GM18858 (cell line): ENCODE measurements at regions not wholly inside any gene's neighbourhood (a gene's known extent, or its start where the extent isn't known, plus 50 kb on each side); places are given as distances from the start of the nearest gene placed in this dataset.
"Not testable (repeated sequence)": the region's sequence is repeated elsewhere in the genome, so short reads cannot be mapped to it uniquely, and the experiment has no call there.

ENCODE experiments used
- ATAC-seq: cut with Tn5 transposase; IDR thresholded peaks from one replicate; pipeline ENCODE4 v1.9.1; 2021; ENCODE audit not compliant: unreplicated experiment

GRCh38 chr17:77793146-77793970 is 165.1 kb upstream of the TNRC6C start:
- no peak for ATAC-seq

GRCh38 chr17:77793971-77794235 is 164.6 kb upstream of the TNRC6C start:
- no peak for ATAC-seq

- no peak for ATAC-seq
These were observed 163.7 kb upstream of the TNRC6C start for GRCh38 chr17:77794846-77795245.

GRCh38 chr17:77795685-77796084 is 162.8 kb upstream of the TNRC6C start:
- no peak for ATAC-seq

GRCh38 chr17:77796176-77796860 is 162.2 kb upstream of the TNRC6C start:
- no peak for ATAC-seq

GRCh38 chr17:77798031-77798430 is 160.5 kb upstream of the TNRC6C start:
- ATAC-seq, result no peak

- no peak for ATAC-seq
These were observed 160.0 kb upstream of the TNRC6C start for GRCh38 chr17:77798481-77798880.

GRCh38 chr17:77800816-77801215 is 157.7 kb upstream of the TNRC6C start:
- no peak for ATAC-seq

GRCh38 chr17:77801545-77802332 is 156.8 kb upstream of the TNRC6C start:
- ATAC-seq, result no peak

GRCh38 chr17:77802333-77802615 is 156.2 kb upstream of the TNRC6C start:
- ATAC-seq, result no peak

GRCh38 chr17:77802811-77803220 is 155.7 kb upstream of the TNRC6C start:
- no peak for ATAC-seq

GRCh38 chr17:77803726-77804125 is 154.8 kb upstream of the TNRC6C start:
- ATAC-seq, result no peak

- ATAC-seq, result no peak
These were observed 153.6 kb upstream of the TNRC6C start for GRCh38 chr17:77804796-77805426.

- not testable (repeated sequence) for ATAC-seq
These were observed 152.5 kb upstream of the TNRC6C start for GRCh38 chr17:77805970-77806369.

GRCh38 chr17:77807051-77807745 is 151.3 kb upstream of the TNRC6C start:
- no peak for ATAC-seq

- ATAC-seq, result no peak
These were observed 150.6 kb upstream of the TNRC6C start for GRCh38 chr17:77807746-77808441.

- ATAC-seq, result no peak
These were observed 149.6 kb upstream of the TNRC6C start for GRCh38 chr17:77808686-77809425.

GRCh38 chr17:77809814-77810213 is 148.7 kb upstream of the TNRC6C start:
- no peak for ATAC-seq

GRCh38 chr17:77810536-77810935 is 148.0 kb upstream of the TNRC6C start:
- no peak for ATAC-seq

- ATAC-seq, result no peak
These were observed 147.0 kb upstream of the TNRC6C start for GRCh38 chr17:77811521-77811920.
